ENCODE measurements at regions not wholly inside any gene's neighbourhood (a gene's known extent, or its start where the extent isn't known, plus 50 kb on each side); places are given as distances from the start of the nearest gene placed in this dataset.

- Histone ChIP-seq H3K4me2 (ENCODE audit: low read length) (no peak overlapping the region), H3K36me3 (ENCODE audit: control insufficient read depth in 1 of 2, insufficient read depth in 2 of 2, low read length in 2 of 2) (no peaks in the 10 kb centered on the region), H3K4me3 (ENCODE audit: low read depth, low read length) (no peak overlapping the region), H2BK12ac (ENCODE audit: low read length) (no peak overlapping the region), H3K14ac (ENCODE audit: low read length) (no peak overlapping the region), H3K79me2 (ENCODE audit: control insufficient read depth, insufficient read depth, low read length, poor library complexity) (no peaks in the 10 kb centered on the region), H3K4me1 (ENCODE audit: control insufficient read depth in 1 of 2, insufficient read depth in 2 of 2, low read length in 2 of 2) (no peaks in the 10 kb centered on the region), H2BK120ac (ENCODE audit: insufficient read depth, low read length, poor library complexity) (no peak overlapping the region), H3K79me1 (ENCODE audit: low read length) (no peaks in the 10 kb centered on the region), H4K12ac (ENCODE audit: low read depth, low read length) (no peak overlapping the region), H2AK5ac (ENCODE audit: low read length) (no peak overlapping the region), H3K4ac (ENCODE audit: low read depth, low read length) (no peak overlapping the region), H4K8ac (ENCODE audit: low read depth, low read length) (no peak overlapping the region), H3K9me3 (ENCODE audit: insufficient read depth, low read depth, low read length) (no peaks in the 10 kb centered on the region), H3K27me3 (ENCODE audit: insufficient read depth, low read length) (no peaks in the 10 kb centered on the region), H3K9ac (ENCODE audit: low read length) (no peak overlapping the region), H3K18ac (ENCODE audit: low read length) (no peak overlapping the region), H3K27ac (ENCODE audit: low read depth, low read length) (no peak overlapping the region), H3K23ac (ENCODE audit: low read length) (no peak overlapping the region), H4K91ac (ENCODE audit: low read depth, low read length) (no peak overlapping the region), H2BK5ac (ENCODE audit: low read depth, low read length, poor library complexity) (no peak overlapping the region), H2AFZ (ENCODE audit: insufficient read depth, low read length, poor library complexity) (no peak overlapping the region)
- WGBS (ENCODE audit: extremely low coverage, insufficient coverage, insufficient read length): no CpG with 5 or more reads among the region's 15 CpGs
- DNase-seq: no peak
Observed at GRCh38 chr16:7017006-7017662, 315.5 kb upstream of the RBFOX1 start.

GRCh38 chr16:7014756-7015155 is 317.9 kb upstream of the RBFOX1 start:
- no CpG with 5 or more reads among the region's 6 CpGs for WGBS (ENCODE audit: extremely low coverage, insufficient coverage, insufficient read length)
- Histone ChIP-seq H2AK5ac (ENCODE audit: low read length) (no peak overlapping the region), H3K4me3 (ENCODE audit: low read depth, low read length) (no peak overlapping the region), H3K4me1 (ENCODE audit: control insufficient read depth in 1 of 2, insufficient read depth in 2 of 2, low read length in 2 of 2) (no peaks in the 10 kb centered on the region), H3K9me3 (ENCODE audit: insufficient read depth, low read depth, low read length) (no peaks in the 10 kb centered on the region), H3K14ac (ENCODE audit: low read length) (no peak overlapping the region), H3K79me1 (ENCODE audit: low read length) (no peaks in the 10 kb centered on the region), H3K27ac (ENCODE audit: low read depth, low read length) (no peak overlapping the region), H2BK120ac (ENCODE audit: insufficient read depth, low read length, poor library complexity) (no peak overlapping the region), H4K12ac (ENCODE audit: low read depth, low read length) (no peak overlapping the region), H3K23ac (ENCODE audit: low read length) (no peak overlapping the region), H3K18ac (ENCODE audit: low read length) (no peak overlapping the region), H3K9ac (ENCODE audit: low read length) (no peak overlapping the region), H3K4me2 (ENCODE audit: low read length) (no peak overlapping the region), H2BK5ac (ENCODE audit: low read depth, low read length, poor library complexity) (no peak overlapping the region), H4K8ac (ENCODE audit: low read depth, low read length) (no peak overlapping the region), H3K79me2 (ENCODE audit: control insufficient read depth, insufficient read depth, low read length, poor library complexity) (no peaks in the 10 kb centered on the region), H2BK12ac (ENCODE audit: low read length) (no peak overlapping the region), H3K36me3 (ENCODE audit: control insufficient read depth in 1 of 2, insufficient read depth in 2 of 2, low read length in 2 of 2) (no peaks in the 10 kb centered on the region), H4K91ac (ENCODE audit: low read depth, low read length) (no peak overlapping the region), H3K27me3 (ENCODE audit: insufficient read depth, low read length) (no peaks in the 10 kb centered on the region), H2AFZ (ENCODE audit: insufficient read depth, low read length, poor library complexity) (no peak overlapping the region), H3K4ac (ENCODE audit: low read depth, low read length) (no peak overlapping the region)
- DNase-seq: no peak

GRCh38 chr16:7013990-7014389 is 318.7 kb upstream of the RBFOX1 start:
- H3K4me2 ChIP-seq (ENCODE audit: low read length): no peak overlapping the region
- no peak overlapping the region for H4K91ac ChIP-seq (ENCODE audit: low read depth, low read length)
- no peaks in the 10 kb centered on the region for H3K79me2 ChIP-seq (ENCODE audit: control insufficient read depth, insufficient read depth, low read length, poor library complexity)
- no peak overlapping the region for H4K12ac ChIP-seq (ENCODE audit: low read depth, low read length)
- H2BK12ac ChIP-seq (ENCODE audit: low read length): no peak overlapping the region
- H2AK5ac ChIP-seq (ENCODE audit: low read length): no peak overlapping the region
- no peak overlapping the region for H3K23ac ChIP-seq (ENCODE audit: low read length)
- no peaks in the 10 kb centered on the region for H3K27me3 ChIP-seq (ENCODE audit: insufficient read depth, low read length)
- H3K4ac ChIP-seq (ENCODE audit: low read depth, low read length): no peak overlapping the region
- peak in 1 of 2 donors; percentile 64 for DNase-seq
- H3K79me1 ChIP-seq (ENCODE audit: low read length): no peaks in the 10 kb centered on the region
- no peak overlapping the region for H3K9ac ChIP-seq (ENCODE audit: low read length)
- no peaks in the 10 kb centered on the region for H3K4me1 ChIP-seq (ENCODE audit: control insufficient read depth in 1 of 2, insufficient read depth in 2 of 2, low read length in 2 of 2)
- H3K14ac ChIP-seq (ENCODE audit: low read length): no peak overlapping the region
- H2BK5ac ChIP-seq (ENCODE audit: low read depth, low read length, poor library complexity): no peak overlapping the region
- no peak overlapping the region for H3K27ac ChIP-seq (ENCODE audit: low read depth, low read length)
- H4K8ac ChIP-seq (ENCODE audit: low read depth, low read length): no peak overlapping the region
- no peak overlapping the region for H2BK120ac ChIP-seq (ENCODE audit: insufficient read depth, low read length, poor library complexity)
- WGBS (ENCODE audit: extremely low coverage, insufficient coverage, insufficient read length): no CpG with 5 or more reads among the region's 5 CpGs
- no peak overlapping the region for H3K18ac ChIP-seq (ENCODE audit: low read length)
- no peaks in the 10 kb centered on the region for H3K36me3 ChIP-seq (ENCODE audit: control insufficient read depth in 1 of 2, insufficient read depth in 2 of 2, low read length in 2 of 2)
- H3K4me3 ChIP-seq (ENCODE audit: low read depth, low read length): no peak overlapping the region
- no peak overlapping the region for H2AFZ ChIP-seq (ENCODE audit: insufficient read depth, low read length, poor library complexity)
- H3K9me3 ChIP-seq (ENCODE audit: insufficient read depth, low read depth, low read length): no peaks in the 10 kb centered on the region

- Histone ChIP-seq H2BK12ac (ENCODE audit: low read length) (no peak overlapping the region), H3K27me3 (ENCODE audit: insufficient read depth, low read length) (no peaks in the 10 kb centered on the region), H4K91ac (ENCODE audit: low read depth, low read length) (no peak overlapping the region), H3K4me2 (ENCODE audit: low read length) (no peak overlapping the region), H2BK5ac (ENCODE audit: low read depth, low read length, poor library complexity) (no peak overlapping the region), H3K27ac (ENCODE audit: low read depth, low read length) (no peak overlapping the region), H3K9ac (ENCODE audit: low read length) (no peak overlapping the region), H2BK120ac (ENCODE audit: insufficient read depth, low read length, poor library complexity) (no peak overlapping the region), H3K79me1 (ENCODE audit: low read length) (no peaks in the 10 kb centered on the region), H3K9me3 (ENCODE audit: insufficient read depth, low read depth, low read length) (no peaks in the 10 kb centered on the region), H2AFZ (ENCODE audit: insufficient read depth, low read length, poor library complexity) (no peak overlapping the region), H3K18ac (ENCODE audit: low read length) (no peak overlapping the region), H3K79me2 (ENCODE audit: control insufficient read depth, insufficient read depth, low read length, poor library complexity) (no peaks in the 10 kb centered on the region), H3K4me1 (ENCODE audit: control insufficient read depth in 1 of 2, insufficient read depth in 2 of 2, low read length in 2 of 2) (no peaks in the 10 kb centered on the region), H3K23ac (ENCODE audit: low read length) (no peak overlapping the region), H3K14ac (ENCODE audit: low read length) (no peak overlapping the region), H4K8ac (ENCODE audit: low read depth, low read length) (no peak overlapping the region), H4K12ac (ENCODE audit: low read depth, low read length) (no peak overlapping the region), H3K36me3 (ENCODE audit: control insufficient read depth in 1 of 2, insufficient read depth in 2 of 2, low read length in 2 of 2) (no peaks in the 10 kb centered on the region), H3K4ac (ENCODE audit: low read depth, low read length) (no peak overlapping the region), H2AK5ac (ENCODE audit: low read length) (no peak overlapping the region), H3K4me3 (ENCODE audit: low read depth, low read length) (no peak overlapping the region)
- DNase-seq: no peak
- WGBS (ENCODE audit: extremely low coverage, insufficient coverage, insufficient read length): no CpG with 5 or more reads among the region's 4 CpGs
Observed at GRCh38 chr16:7004266-7004665, 328.4 kb upstream of the RBFOX1 start.
